ENCODE measurements at regions not wholly inside any gene's neighbourhood (a gene's known extent, or its start where the extent isn't known, plus 50 kb on each side); places are given as distances from the start of the nearest gene placed in this dataset.
A peak's percentile ranks its signal among the peaks of the same experiment; 100 is the strongest.

DNA sequence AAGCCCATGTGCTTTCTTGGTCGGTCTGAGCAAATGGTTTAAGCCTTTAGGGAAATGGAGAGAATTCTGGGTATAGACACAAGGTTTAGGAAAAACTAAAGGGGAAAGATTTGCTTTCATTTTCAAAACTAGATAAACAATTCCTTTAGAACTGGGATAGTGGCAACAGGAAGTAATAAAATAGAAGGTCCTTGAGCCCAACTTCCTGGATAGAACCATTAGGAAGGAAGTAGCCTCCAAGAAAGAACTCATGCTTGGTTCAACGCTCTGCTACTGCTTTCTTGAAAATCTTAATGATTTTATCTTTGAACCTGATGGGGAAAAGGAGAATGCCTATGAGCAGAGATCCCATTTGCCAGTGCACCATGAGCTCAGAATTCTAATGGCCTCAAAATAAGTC lies 147.0 kb upstream of the THRB start:
- H3K27me3 ChIP-seq (replicated peaks in 1 of 4; ENCODE audit: control insufficient read depth in 3 of 4, extremely low read depth in 1 of 4, insufficient read depth in 3 of 4, low read length in 3 of 4) = no peaks in the 10 kb centered on the region
- no peak overlapping the region for H3K9ac ChIP-seq (replicated peaks in 1 of 4; ENCODE audit: extremely low read depth in 1 of 4, low read depth in 3 of 4, low read length in 3 of 4)
- no peak overlapping the region for H4K91ac ChIP-seq (replicated peaks; ENCODE audit: insufficient read length, low read length)
- no peak overlapping the region; the same call in 1 of the 2 replicates for H2BK12ac ChIP-seq (ENCODE audit: low read depth, low read length)
- H3K56ac ChIP-seq (replicated peaks; ENCODE audit: insufficient read length, low read depth, low read length) = no peak overlapping the region
- H3K18ac ChIP-seq (ENCODE audit: extremely low read depth, low read length) = no peak overlapping the region
- no peaks in the 10 kb centered on the region for H3K23me2 ChIP-seq (ENCODE audit: low read depth, low read length)
- no peak overlapping the region for H2BK20ac ChIP-seq (ENCODE audit: low read length)
- H3K14ac ChIP-seq (ENCODE audit: insufficient read length) = no peak overlapping the region
- H3K9me3 ChIP-seq (ENCODE audit: insufficient read depth in 2 of 2, low read depth in 1 of 2, low read length in 1 of 2) = no peaks in the 10 kb centered on the region
- ChIA-PET POLR2A (ENCODE audit: partially characterized antibody) (no interaction called here), CTCF (ENCODE audit: partially characterized antibody) (interaction anchor here (0.7 to 1.3 kb wide), 4 partner anchors 42 to 379 kb away, joined by 3 to 5 read pairs (median 4); no protein-coding TSS in a partner anchor)
- no peak overlapping the region for H2AK5ac ChIP-seq (ENCODE audit: low read depth, low read length)
- no peak overlapping the region for H3K4me2 ChIP-seq (ENCODE audit: insufficient read depth in 1 of 2, low read depth in 2 of 2, low read length in 2 of 2)
- no peak overlapping the region for H4K5ac ChIP-seq (ENCODE audit: insufficient read length, low read depth, low read length)
- 0 out of 2 replicates have a peak overlapping the region, but pooled peaks have one; percentile 30 for H2AFZ ChIP-seq (ENCODE audit: low read length)
- no peak overlapping the region for H4K8ac ChIP-seq (ENCODE audit: extremely low read depth, insufficient read depth, low read length)
- no peak overlapping the region for H3K4ac ChIP-seq (replicated peaks; ENCODE audit: insufficient read length, low read depth, low read length)
- no peak overlapping the region for H3K23ac ChIP-seq (ENCODE audit: insufficient read length)
- no peak overlapping the region for H3K4me3 ChIP-seq (ENCODE audit: extremely low read depth in 1 of 4, insufficient read depth in 2 of 4, low read depth in 3 of 4, low read length in 4 of 4)
- H3K79me1 ChIP-seq (ENCODE audit: low read depth, low read length) = no peaks in the 10 kb centered on the region
- peaks cover 0 to 4% (median 1%) of the 10 kb centered on the region in 4 experiments; a peak in 2 of 7 replicates for H3K4me1 ChIP-seq (replicated peaks in 1 of 4; ENCODE audit: control insufficient read depth in 3 of 4, insufficient read depth in 4 of 4, low read length in 3 of 4)
- no peaks in the 10 kb centered on the region for H3K79me2 ChIP-seq (ENCODE audit: control insufficient read depth in 1 of 2, insufficient read depth in 2 of 2, low read length in 2 of 2)
- H4K20me1 ChIP-seq (replicated peaks in 1 of 2; ENCODE audit: control insufficient read depth in 1 of 2, insufficient read depth in 2 of 2, low read length in 2 of 2) = no peaks in the 10 kb centered on the region
- DNase-seq (ENCODE audit: low read depth in 1 of 2, low spot score in 2 of 2) = no peak
- no peak overlapping the region for H3K27ac ChIP-seq (ENCODE audit: low read depth, low read length)
- TF ChIP-seq SRF (IDR thresholded peaks at IDR 0.05; ENCODE audit: low read depth, low read length) (no peak), CBX8 (IDR thresholded peaks at IDR 0.05; ENCODE audit: borderline replicate concordance, low read depth, low read length) (no peak)
- no peak overlapping the region for H2BK15ac ChIP-seq (ENCODE audit: low read length)
- H3K36me3 ChIP-seq (ENCODE audit: control insufficient read depth in 2 of 4, insufficient read depth in 4 of 4, low read length in 3 of 4) = no peaks in the 10 kb centered on the region
- no peak for FAIRE-seq
- WGBS, 2 experiments (ENCODE audit: extremely low coverage in 1 of 2, insufficient coverage in 1 of 2, insufficient read length in 1 of 2, insufficient replicate concordance in 2 of 2, low coverage in 1 of 2, low lambda C conversion rate in 2 of 2, missing lambda C conversion rate in 1 of 2) = 87% methylated on average over 2 of the region's 2 CpGs; no CpG with 5 or more reads in 1 of the 2 experiments
- H2BK5ac ChIP-seq (ENCODE audit: low read depth, low read length) = no peak overlapping the region
- no peak overlapping the region for H2BK120ac ChIP-seq (replicated peaks; ENCODE audit: low read depth, low read length)

All from H1 (cell line).